ENCODE measurements at regions not wholly inside any gene's neighbourhood (a gene's known extent, or its start where the extent isn't known, plus 50 kb on each side); places are given as distances from the start of the nearest gene placed in this dataset.

- FAIRE-seq (no peak), DNase-seq (peak in 3 of 5 donors; percentile 76 to 89 (median 87))
- H3K9me3 ChIP-seq (ENCODE audit: control insufficient read depth in 2 of 3, insufficient read depth in 1 of 3, low read length in 3 of 3): peaks cover 0 to 2% (median 0%) of the 10 kb centered on the region in 3 donors
- no peak overlapping the region for H3K27ac ChIP-seq (ENCODE audit: low read depth in 2 of 2, low read length in 2 of 2)
- H3K27me3 ChIP-seq (ENCODE audit: control insufficient read depth, insufficient read depth, low read length): no peaks in the 10 kb centered on the region
- intact Hi-C loops (cut with DNase I): no loop called here
- no peak overlapping the region for H3K9ac ChIP-seq (ENCODE audit: low read length in 3 of 3)
- no peak for TF ChIP-seq CTCF (IDR thresholded peaks at IDR 0.05; ENCODE audit: borderline replicate concordance, extremely low read depth, insufficient read depth)
- H3K36me3 ChIP-seq (ENCODE audit: control insufficient read depth in 2 of 3, insufficient read depth in 3 of 3, low read length in 3 of 3): no peaks in the 10 kb centered on the region
- no peak overlapping the region for H3K4me3 ChIP-seq (ENCODE audit: low read length in 3 of 3)
- H3K4me1 ChIP-seq (ENCODE audit: control insufficient read depth in 2 of 3, insufficient read depth in 2 of 3, low read depth in 1 of 3, low read length in 3 of 3): peaks cover 0 to 5% (median 4%) of the 10 kb centered on the region in 3 donors
Observed at GRCh38 chr10:100612601-100613595, 77.2 kb downstream of the HIF1AN start.

- Histone ChIP-seq H3K9me3 (ENCODE audit: control insufficient read depth in 2 of 3, insufficient read depth in 1 of 3, low read length in 3 of 3) (peaks cover 0 to 2% (median 0%) of the 10 kb centered on the region in 3 donors), H3K27ac (ENCODE audit: low read depth in 2 of 2, low read length in 2 of 2) (no peak overlapping the region), H3K4me1 (ENCODE audit: control insufficient read depth in 2 of 3, insufficient read depth in 2 of 3, low read depth in 1 of 3, low read length in 3 of 3) (peaks cover 0 to 5% (median 4%) of the 10 kb centered on the region in 3 donors), H3K27me3 (ENCODE audit: control insufficient read depth, insufficient read depth, low read length) (no peaks in the 10 kb centered on the region), H3K4me3 (ENCODE audit: low read length in 3 of 3) (no peak overlapping the region), H3K9ac (ENCODE audit: low read length in 3 of 3) (no peak overlapping the region), H3K36me3 (ENCODE audit: control insufficient read depth in 2 of 3, insufficient read depth in 3 of 3, low read length in 3 of 3) (no peaks in the 10 kb centered on the region)
- intact Hi-C loops (cut with DNase I): no loop called here
- FAIRE-seq: no peak
- DNase-seq: peak in 2 of 5 donors; percentile 43 to 80
- TF ChIP-seq CTCF (IDR thresholded peaks at IDR 0.05; ENCODE audit: borderline replicate concordance, extremely low read depth, insufficient read depth): no peak
Observed at GRCh38 chr10:100613846-100614245, 78.1 kb downstream of the HIF1AN start.

GRCh38 chr10:100614429-100615095 lies 78.8 kb downstream of the HIF1AN start:
- Histone ChIP-seq H3K9me3 (ENCODE audit: control insufficient read depth in 2 of 3, insufficient read depth in 1 of 3, low read length in 3 of 3) (peaks cover 0 to 2% (median 0%) of the 10 kb centered on the region in 3 donors), H3K9ac (ENCODE audit: low read length in 3 of 3) (no peak overlapping the region), H3K4me1 (ENCODE audit: control insufficient read depth in 2 of 3, insufficient read depth in 2 of 3, low read depth in 1 of 3, low read length in 3 of 3) (peaks cover 0 to 5% (median 4%) of the 10 kb centered on the region in 3 donors), H3K4me3 (ENCODE audit: low read length in 3 of 3) (no peak overlapping the region), H3K36me3 (ENCODE audit: control insufficient read depth in 2 of 3, insufficient read depth in 3 of 3, low read length in 3 of 3) (no peaks in the 10 kb centered on the region), H3K27me3 (ENCODE audit: control insufficient read depth, insufficient read depth, low read length) (no peaks in the 10 kb centered on the region), H3K27ac (ENCODE audit: low read depth in 2 of 2, low read length in 2 of 2) (no peak overlapping the region)
- DNase-seq (peak in 3 of 5 donors; percentile 56 to 63 (median 63)), FAIRE-seq (no peak)
- TF ChIP-seq CTCF (IDR thresholded peaks at IDR 0.05; ENCODE audit: borderline replicate concordance, extremely low read depth, insufficient read depth): no peak
- intact Hi-C loops (cut with DNase I): no loop called here
